Small intestine (tissue), 7 donors: ENCODE measurements at regions not wholly inside any gene's neighbourhood (a gene's known extent, or its start where the extent isn't known, plus 50 kb on each side); places are given as distances from the start of the nearest gene placed in this dataset.

Experiments used
- DNase-seq, 2 donors: peaks; one replicate each; pipeline versions ENCODE4 v3.0.0 to v3.0.0-alpha.2; 2013
- FAIRE-seq: peaks from 2 replicates; lab custom pipeline; 2012; peaks lifted over from hg19 to GRCh38; lab: Jason Lieb, UNC
- H3K27ac ChIP-seq, 3 donors: one replicate each; pipeline ENCODE4 v1.5.1; 2013; ENCODE audit warnings: low read length in 2 of 3, mild to moderate bottlenecking in 2 of 3, control low read depth in 1 of 3, inconsistent platforms in 1 of 3, low read depth in 1 of 3, moderate library complexity in 1 of 3
- H3K27me3 ChIP-seq, 3 donors: one replicate each; pipeline ENCODE4 v1.6.1; 2013; ENCODE audit warnings: low read length in 3 of 3, inconsistent platforms in 1 of 3; ENCODE audit not compliant: control insufficient read depth in 3 of 3, insufficient read depth in 3 of 3
- H3K36me3 ChIP-seq, 3 donors: one replicate each; pipeline ENCODE4 v1.6.1; 2013; ENCODE audit warnings: low read length in 3 of 3, inconsistent platforms in 1 of 3, low read depth in 1 of 3, mild to moderate bottlenecking in 1 of 3, moderate library complexity in 1 of 3; ENCODE audit not compliant: control insufficient read depth in 3 of 3, insufficient read depth in 2 of 3
- H3K4me1 ChIP-seq, 3 donors: one replicate each; pipeline ENCODE4 v1.6.1; 2013; ENCODE audit warnings: low read length in 2 of 3, inconsistent platforms in 1 of 3, low read depth in 1 of 3, mild to moderate bottlenecking in 1 of 3, moderate library complexity in 1 of 3; ENCODE audit not compliant: control insufficient read depth in 3 of 3, insufficient read depth in 2 of 3
- H3K4me3 ChIP-seq, 3 donors: one replicate each; pipeline ENCODE4 v1.5.1; 2013; ENCODE audit warnings: low read length in 3 of 3, control low read depth in 1 of 3, inconsistent platforms in 1 of 3, low read depth in 1 of 3, mild to moderate bottlenecking in 1 of 3, moderate library complexity in 1 of 3
- H3K9me3 ChIP-seq, 2 donors: one replicate each; pipeline ENCODE4 v1.6.1; 2013; ENCODE audit warnings: low read depth in 1 of 2, low read length in 1 of 2; ENCODE audit not compliant: control insufficient read depth in 2 of 2, insufficient read depth in 1 of 2
- WGBS, 3 donors: extraction: QIAGEN DNeasy Blood & Tissue Kit; methylation state at CpG; one replicate each; pipeline ENCODE4 v1.1.7; 2013; 5-methylcytosine and 5-hydroxymethylcytosine counted together
- donor health status: healthy with polysubstance abuse.
- donor health status: control.
- donor health status: control.
- donor health status: Bipolar disorder and iron deficiency.
- donor health status: healthy.

- Histone ChIP-seq H3K36me3 (no peaks in the 10 kb centered on the region), H3K9me3 (no peaks in the 10 kb centered on the region), H3K27me3 (no peaks in the 10 kb centered on the region), H3K4me3 (no peak overlapping the region), H3K4me1 (no peaks in the 10 kb centered on the region), H3K27ac (no peak overlapping the region)
- 64 to 74% (median 72%) methylated on average over 6 of the region's 6 CpGs for WGBS, 3 donors
- no peak for DNase-seq
- no peak for FAIRE-seq
Observed at GRCh38 chr18:41613003-41613609, 341.9 kb upstream of the PIK3C3 start.

- no peak overlapping the region for H3K27ac ChIP-seq
- WGBS, 3 donors: 36 to 58% (median 46%) methylated on average over 5 of the region's 5 CpGs
- H3K4me3 ChIP-seq: no peak overlapping the region
- no peaks in the 10 kb centered on the region for H3K9me3 ChIP-seq
- H3K36me3 ChIP-seq: no peaks in the 10 kb centered on the region
- H3K4me1 ChIP-seq: no peaks in the 10 kb centered on the region
- H3K27me3 ChIP-seq: no peaks in the 10 kb centered on the region
- FAIRE-seq: no peak
- DNase-seq: no peak
Observed at GRCh38 chr18:41604964-41605363, 350.1 kb upstream of the PIK3C3 start.

GRCh38 chr18:41602034-41602433, 353.0 kb upstream of the PIK3C3 start:
- no peaks in the 10 kb centered on the region for H3K4me1 ChIP-seq
- no peaks in the 10 kb centered on the region for H3K27me3 ChIP-seq
- H3K27ac ChIP-seq: no peak overlapping the region
- FAIRE-seq (no peak), DNase-seq (no peak)
- WGBS, 3 donors: 59 to 68% (median 59%) methylated on average over 4 of the region's 4 CpGs
- no peaks in the 10 kb centered on the region for H3K36me3 ChIP-seq
- no peak overlapping the region for H3K4me3 ChIP-seq
- H3K9me3 ChIP-seq: no peaks in the 10 kb centered on the region

- no peak for FAIRE-seq
- 59 to 87% (median 62%) methylated on average over 3 of the region's 3 CpGs for WGBS, 3 donors
Observed at GRCh38 chr18:41600693-41601391, 354.2 kb upstream of the PIK3C3 start.

GRCh38 chr18:41599466-41599865, 355.6 kb upstream of the PIK3C3 start:
- Histone ChIP-seq H3K36me3 (no peaks in the 10 kb centered on the region), H3K9me3 (no peaks in the 10 kb centered on the region), H3K4me1 (no peaks in the 10 kb centered on the region), H3K4me3 (no peak overlapping the region), H3K27ac (no peak overlapping the region), H3K27me3 (no peaks in the 10 kb centered on the region)
- DNase-seq (no peak), FAIRE-seq (no peak)
- WGBS, 3 donors: 62 to 78% (median 66%) methylated on average over 3 of the region's 3 CpGs

More at GRCh38 chr18:41600693-41601391, 354.2 kb upstream of the PIK3C3 start:
- Histone ChIP-seq H3K36me3 (no peaks in the 10 kb centered on the region), H3K4me1 (no peaks in the 10 kb centered on the region), H3K4me3 (no peak overlapping the region), H3K27ac (no peak overlapping the region), H3K27me3 (no peaks in the 10 kb centered on the region), H3K9me3 (no peaks in the 10 kb centered on the region)
- no peak for DNase-seq

GRCh38 chr18:41594582-41594981, 360.5 kb upstream of the PIK3C3 start:
- Histone ChIP-seq H3K9me3 (no peaks in the 10 kb centered on the region), H3K27ac (no peak overlapping the region), H3K4me3 (no peak overlapping the region), H3K36me3 (no peaks in the 10 kb centered on the region), H3K27me3 (no peaks in the 10 kb centered on the region), H3K4me1 (no peaks in the 10 kb centered on the region)
- no peak for DNase-seq
- WGBS, 3 donors: 64 to 84% (median 78%) methylated on average over 3 of the region's 3 CpGs
- FAIRE-seq: no peak

- H3K4me3 ChIP-seq: no peak overlapping the region
- no peak overlapping the region for H3K27ac ChIP-seq
- no peaks in the 10 kb centered on the region for H3K36me3 ChIP-seq
- H3K9me3 ChIP-seq: no peaks in the 10 kb centered on the region
- DNase-seq (no peak), FAIRE-seq (no peak)
- H3K27me3 ChIP-seq: no peaks in the 10 kb centered on the region
- no peaks in the 10 kb centered on the region for H3K4me1 ChIP-seq
Observed at GRCh38 chr18:41593171-41593675, 361.8 kb upstream of the PIK3C3 start.

- 46 to 70% (median 54%) methylated on average over 1 of the region's 1 CpG for WGBS, 3 donors
- FAIRE-seq (no peak), DNase-seq (no peak)
- no peaks in the 10 kb centered on the region for H3K36me3 ChIP-seq
- no peaks in the 10 kb centered on the region for H3K9me3 ChIP-seq
- no peak overlapping the region for H3K27ac ChIP-seq
- H3K27me3 ChIP-seq: no peaks in the 10 kb centered on the region
- no peaks in the 10 kb centered on the region for H3K4me1 ChIP-seq
- H3K4me3 ChIP-seq: no peak overlapping the region
Observed at GRCh38 chr18:41587976-41588375, 367.1 kb upstream of the PIK3C3 start.
